Panc1 (cell line): ENCODE measurements at regions not wholly inside any gene's neighbourhood (a gene's known extent, or its start where the extent isn't known, plus 50 kb on each side); places are given as distances from the start of the nearest gene placed in this dataset.

Source experiments
- TCF7L2 ChIP-seq: IDR thresholded peaks from 2 replicates; pipeline ENCODE4 v1.6.1; 2011; ENCODE audit warnings: mild to moderate bottlenecking, low read depth, low read length, inconsistent platforms
- TF ChIP-seq, protein P1 (sequence below), 2 experiments: IDR thresholded peaks; 2 replicates each; pipeline ENCODE4 v1.6.1; 2011 to 2012; ENCODE audit warnings: low read depth in 2 of 2, control low read depth in 1 of 2, low read length in 1 of 2, mild to moderate bottlenecking in 1 of 2, moderate library complexity in 1 of 2; ENCODE audit not compliant: insufficient read depth in 1 of 2

DNA sequence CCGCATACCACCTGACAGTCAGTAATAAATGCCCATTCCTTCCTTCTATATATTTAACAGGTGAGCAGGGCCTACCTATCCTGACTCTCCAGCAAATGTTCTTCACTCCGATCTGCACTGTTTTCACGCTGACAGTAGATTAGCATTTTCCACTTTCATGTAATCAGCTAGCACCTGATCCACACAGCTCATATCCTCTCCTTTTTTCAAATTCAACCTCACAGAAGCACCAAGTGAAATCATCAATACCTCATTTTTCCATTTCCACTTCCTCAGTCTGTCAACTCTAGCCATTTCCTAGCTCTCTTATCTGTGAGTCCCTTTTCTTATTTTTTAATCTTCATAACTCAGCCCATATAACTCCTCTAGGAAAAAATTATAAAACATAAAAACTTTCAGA lies 402.8 kb downstream of the ZEB2 start:
- no peak for TF ChIP-seq TCF7L2
- TF ChIP-seq, protein P1, sequence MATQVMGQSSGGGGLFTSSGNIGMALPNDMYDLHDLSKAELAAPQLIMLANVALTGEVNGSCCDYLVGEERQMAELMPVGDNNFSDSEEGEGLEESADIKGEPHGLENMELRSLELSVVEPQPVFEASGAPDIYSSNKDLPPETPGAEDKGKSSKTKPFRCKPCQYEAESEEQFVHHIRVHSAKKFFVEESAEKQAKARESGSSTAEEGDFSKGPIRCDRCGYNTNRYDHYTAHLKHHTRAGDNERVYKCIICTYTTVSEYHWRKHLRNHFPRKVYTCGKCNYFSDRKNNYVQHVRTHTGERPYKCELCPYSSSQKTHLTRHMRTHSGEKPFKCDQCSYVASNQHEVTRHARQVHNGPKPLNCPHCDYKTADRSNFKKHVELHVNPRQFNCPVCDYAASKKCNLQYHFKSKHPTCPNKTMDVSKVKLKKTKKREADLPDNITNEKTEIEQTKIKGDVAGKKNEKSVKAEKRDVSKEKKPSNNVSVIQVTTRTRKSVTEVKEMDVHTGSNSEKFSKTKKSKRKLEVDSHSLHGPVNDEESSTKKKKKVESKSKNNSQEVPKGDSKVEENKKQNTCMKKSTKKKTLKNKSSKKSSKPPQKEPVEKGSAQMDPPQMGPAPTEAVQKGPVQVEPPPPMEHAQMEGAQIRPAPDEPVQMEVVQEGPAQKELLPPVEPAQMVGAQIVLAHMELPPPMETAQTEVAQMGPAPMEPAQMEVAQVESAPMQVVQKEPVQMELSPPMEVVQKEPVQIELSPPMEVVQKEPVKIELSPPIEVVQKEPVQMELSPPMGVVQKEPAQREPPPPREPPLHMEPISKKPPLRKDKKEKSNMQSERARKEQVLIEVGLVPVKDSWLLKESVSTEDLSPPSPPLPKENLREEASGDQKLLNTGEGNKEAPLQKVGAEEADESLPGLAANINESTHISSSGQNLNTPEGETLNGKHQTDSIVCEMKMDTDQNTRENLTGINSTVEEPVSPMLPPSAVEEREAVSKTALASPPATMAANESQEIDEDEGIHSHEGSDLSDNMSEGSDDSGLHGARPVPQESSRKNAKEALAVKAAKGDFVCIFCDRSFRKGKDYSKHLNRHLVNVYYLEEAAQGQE (IDR thresholded peaks at IDR 0.05; ENCODE audit: insufficient read depth in 1 of 2, low read depth in 2 of 2, low read length in 1 of 2) = no peak
